ENCODE measurements at regions not wholly inside any gene's neighbourhood (a gene's known extent, or its start where the extent isn't known, plus 50 kb on each side); places are given as distances from the start of the nearest gene placed in this dataset.

DNA sequence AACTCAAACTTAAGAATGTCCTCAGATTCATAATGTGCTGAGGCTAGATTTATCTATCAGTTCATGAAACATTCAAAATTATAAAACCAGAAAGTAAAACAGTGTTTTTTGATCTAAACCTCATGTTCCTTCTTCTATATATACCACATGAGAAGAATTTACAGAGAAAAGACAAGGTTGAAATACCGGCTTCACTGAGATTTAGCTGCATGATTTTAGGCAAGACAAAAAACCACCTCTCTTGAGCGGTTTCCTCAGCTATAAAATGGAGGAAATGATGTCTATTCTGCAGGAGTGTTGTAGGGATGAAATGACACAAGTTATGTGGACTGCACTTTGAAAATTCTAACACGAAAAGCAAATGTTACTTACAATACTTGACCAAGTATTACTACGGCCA is 80.6 kb upstream of the FOXB1 start:
- CTCF ChIA-PET, result no interaction called here
- ATAC-seq, result no peak
- Histone ChIP-seq H3K27me3 (ENCODE audit: insufficient read depth, low read length) (peaks cover 66% of the 10 kb centered on the region), H3K9me2 (ENCODE audit: insufficient read depth) (no peaks in the 10 kb centered on the region), H3K4me2 (ENCODE audit: low read length) (no peak overlapping the region), H2AFZ (ENCODE audit: low read depth, low read length, poor library complexity, severe bottlenecking) (no peak overlapping the region), H3K79me2 (ENCODE audit: insufficient read depth, low read length) (no peaks in the 10 kb centered on the region), H3K27ac (ENCODE audit: low read depth, low read length) (no peak overlapping the region), H3K36me3 (ENCODE audit: control insufficient read depth in 1 of 2, insufficient read depth in 2 of 2, low read length in 2 of 2) (no peaks in the 10 kb centered on the region), H3K4me1 (ENCODE audit: control insufficient read depth in 1 of 2, insufficient read depth in 2 of 2, low read length in 2 of 2) (no peaks in the 10 kb centered on the region), H3K4me3 (replicated peaks in 1 of 2; ENCODE audit: low read depth in 1 of 2, low read length in 2 of 2) (no peak overlapping the region), H4K20me1 (ENCODE audit: insufficient read depth) (no peaks in the 10 kb centered on the region), H3K9ac (ENCODE audit: low read length) (no peak overlapping the region), H3K9me3 (ENCODE audit: control insufficient read depth in 1 of 2, insufficient read depth in 1 of 2, low read depth in 1 of 2, low read length in 2 of 2) (no peaks in the 10 kb centered on the region)
- POLR2A ChIA-PET, result no interaction called here
- TF ChIP-seq REST (IDR thresholded peaks at IDR 0.05; ENCODE audit: low read depth) (no peak), EZH2phosphoT487 (IDR thresholded peaks at IDR 0.05; ENCODE audit: borderline replicate concordance) (no peak), ELF1 (IDR thresholded peaks at IDR 0.05; ENCODE audit: borderline replicate concordance, low read depth) (no peak), EGR1 (IDR thresholded peaks at IDR 0.05; ENCODE audit: low read depth) (no peak), SRF (IDR thresholded peaks at IDR 0.05; ENCODE audit: low read depth) (no peak), TCF7L2 (IDR thresholded peaks at IDR 0.05; ENCODE audit: borderline replicate concordance, extremely low read depth, insufficient read depth, insufficient read length) (no peak), SIN3A (IDR thresholded peaks at IDR 0.05; ENCODE audit: low read depth) (no peak), ZNF274 (IDR thresholded peaks at IDR 0.05; ENCODE audit: low read depth, low read length) (no peak), RAD21 (IDR thresholded peaks at IDR 0.05; ENCODE audit: low read depth) (no peak), JUND (IDR thresholded peaks at IDR 0.05) (no peak), POLR2AphosphoS5 (IDR thresholded peaks at IDR 0.05; ENCODE audit: low read depth, low read length) (no peak), EZH2 (IDR thresholded peaks at IDR 0.05) (no peak), CBX3 (IDR thresholded peaks at IDR 0.05; ENCODE audit: low read depth) (no peak)
- TF ChIP-seq, protein P1, sequence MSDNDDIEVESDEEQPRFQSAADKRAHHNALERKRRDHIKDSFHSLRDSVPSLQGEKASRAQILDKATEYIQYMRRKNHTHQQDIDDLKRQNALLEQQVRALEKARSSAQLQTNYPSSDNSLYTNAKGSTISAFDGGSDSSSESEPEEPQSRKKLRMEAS (IDR thresholded peaks at IDR 0.05), result no peak
- TF ChIP-seq, protein P2, sequence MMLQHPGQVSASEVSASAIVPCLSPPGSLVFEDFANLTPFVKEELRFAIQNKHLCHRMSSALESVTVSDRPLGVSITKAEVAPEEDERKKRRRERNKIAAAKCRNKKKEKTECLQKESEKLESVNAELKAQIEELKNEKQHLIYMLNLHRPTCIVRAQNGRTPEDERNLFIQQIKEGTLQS (IDR thresholded peaks at IDR 0.05), result no peak
- TF ChIP-seq, protein P3, sequence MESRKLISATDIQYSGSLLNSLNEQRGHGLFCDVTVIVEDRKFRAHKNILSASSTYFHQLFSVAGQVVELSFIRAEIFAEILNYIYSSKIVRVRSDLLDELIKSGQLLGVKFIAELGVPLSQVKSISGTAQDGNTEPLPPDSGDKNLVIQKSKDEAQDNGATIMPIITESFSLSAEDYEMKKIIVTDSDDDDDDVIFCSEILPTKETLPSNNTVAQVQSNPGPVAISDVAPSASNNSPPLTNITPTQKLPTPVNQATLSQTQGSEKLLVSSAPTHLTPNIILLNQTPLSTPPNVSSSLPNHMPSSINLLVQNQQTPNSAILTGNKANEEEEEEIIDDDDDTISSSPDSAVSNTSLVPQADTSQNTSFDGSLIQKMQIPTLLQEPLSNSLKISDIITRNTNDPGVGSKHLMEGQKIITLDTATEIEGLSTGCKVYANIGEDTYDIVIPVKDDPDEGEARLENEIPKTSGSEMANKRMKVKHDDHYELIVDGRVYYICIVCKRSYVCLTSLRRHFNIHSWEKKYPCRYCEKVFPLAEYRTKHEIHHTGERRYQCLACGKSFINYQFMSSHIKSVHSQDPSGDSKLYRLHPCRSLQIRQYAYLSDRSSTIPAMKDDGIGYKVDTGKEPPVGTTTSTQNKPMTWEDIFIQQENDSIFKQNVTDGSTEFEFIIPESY (IDR thresholded peaks at IDR 0.05; ENCODE audit: extremely low read depth, insufficient replicate concordance, low read length), result no peak
- no peak for DNase-seq (ENCODE audit: low read depth, low spot score)
- intact Hi-C loops (cut with micrococcal nuclease), result no loop called here
- RAD21 ChIA-PET (ENCODE audit: low non-redundant PET in 1 of 2, low total read pairs in 2 of 2, uncharacterized antibody in 2 of 2, unreplicated experiment in 2 of 2), result no interaction called here
- no TSS peak for BruUV-seq (replicated peaks)

Measured in HCT116 (cell line).